ENCODE measurements at regions not wholly inside any gene's neighbourhood (a gene's known extent, or its start where the extent isn't known, plus 50 kb on each side); places are given as distances from the start of the nearest gene placed in this dataset.
"Not testable (repeated sequence)": the region's sequence is repeated elsewhere in the genome, so short reads cannot be mapped to it uniquely, and the experiment has no call there.

DNA sequence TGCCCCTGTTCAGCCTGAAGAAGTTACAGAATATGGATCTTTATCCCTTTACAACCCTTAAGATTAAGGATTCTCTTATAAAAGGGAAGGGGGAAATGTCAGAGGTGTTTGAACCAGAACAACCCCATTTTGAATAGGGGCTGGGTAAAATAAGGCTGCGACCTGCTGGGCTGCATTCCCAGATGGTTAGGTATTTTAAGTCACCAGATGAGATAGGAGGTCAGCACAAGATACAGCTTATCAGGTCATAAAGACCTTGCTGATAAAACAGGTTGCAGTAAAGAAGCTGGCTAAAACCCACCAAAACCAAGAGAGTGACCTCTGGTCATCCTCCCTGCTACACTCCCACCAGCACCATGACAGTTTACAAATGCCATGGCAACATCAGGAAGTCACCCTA, 110.8 kb downstream of the EIF4E start:
- not testable (repeated sequence) for TF ChIP-seq CTCF, POLR2AphosphoS5 (IDR thresholded peaks at IDR 0.05)
